ENCODE measurements at regions not wholly inside any gene's neighbourhood (a gene's known extent, or its start where the extent isn't known, plus 50 kb on each side); places are given as distances from the start of the nearest gene placed in this dataset.

GRCh38 chrX:107522901-107523300 lies 73.4 kb downstream of the FRMPD3 start:
- TF ChIP-seq CTCF (conservative IDR thresholded peaks at IDR 0.05; ENCODE audit: low read depth, low read length) (no peak), FOS (IDR thresholded peaks at IDR 0.05; ENCODE audit: low read depth, low read length) (no peak), POLR2A (IDR thresholded peaks at IDR 0.05; ENCODE audit: low read depth, low read length) (no peak), MAFK (IDR thresholded peaks at IDR 0.05; ENCODE audit: low read depth, low read length) (no peak), MXI1 (IDR thresholded peaks at IDR 0.05; ENCODE audit: borderline replicate concordance, low read depth, low read length) (no peak), CEBPB (IDR thresholded peaks at IDR 0.05; ENCODE audit: low read depth, low read length) (no peak)
